Sigmoid colon (tissue), 4 donors: ENCODE measurements at regions not wholly inside any gene's neighbourhood (a gene's known extent, or its start where the extent isn't known, plus 50 kb on each side); places are given as distances from the start of the nearest gene placed in this dataset.

Source experiments
- CTCF ChIP-seq, 4 experiments: fragments of 450-650 bp in 3 of 4; fragments of 200-600 bp in 1 of 4; IDR thresholded peaks; one replicate each; pipeline ENCODE4 v1.5.1; 2016 to 2019; ENCODE audit warnings: antibody characterized with exemption in 4 of 4, mild to moderate bottlenecking in 3 of 4, moderate library complexity in 2 of 4
- EP300 ChIP-seq, 4 donors: sonication (generic); formaldehyde crosslinking; IDR thresholded peaks; one replicate each; pipeline ENCODE4 v1.6.1; 2017; ENCODE audit warnings: antibody characterized with exemption in 4 of 4
- POLR2A ChIP-seq, 2 donors: fragments of 450-650 bp; IDR thresholded peaks; one replicate each; pipeline ENCODE4 v1.6.1; 2016; ENCODE audit warnings: antibody characterized with exemption in 2 of 2, mild to moderate bottlenecking in 2 of 2, moderate library complexity in 2 of 2
- POLR2AphosphoS5 ChIP-seq, 4 donors: sonication (generic); formaldehyde crosslinking; IDR thresholded peaks; one replicate each; pipeline ENCODE4 v1.6.1; 2017; ENCODE audit warnings: antibody characterized with exemption in 4 of 4

- no peak for TF ChIP-seq CTCF (IDR thresholded peaks at IDR 0.05)
- no peak for TF ChIP-seq EP300 (IDR thresholded peaks at IDR 0.05)
- no peak for TF ChIP-seq POLR2AphosphoS5 (IDR thresholded peaks at IDR 0.05)
- no peak for TF ChIP-seq POLR2A (IDR thresholded peaks at IDR 0.05)
Observed at GRCh38 chr6:80463197-80463596, 356.7 kb downstream of the BCKDHB start.
